Memory B cell (primary cell): ENCODE measurements at regions not wholly inside any gene's neighbourhood (a gene's known extent, or its start where the extent isn't known, plus 50 kb on each side); places are given as distances from the start of the nearest gene placed in this dataset.

Experiments
- ATAC-seq: fragments of 150-1000 bp; cut with Tn5 transposase; 2 replicates; pipeline ENCODE4 v1.10.0; 2021; ENCODE audit warnings: low read depth, mild to moderate bottlenecking, moderate library complexity
- DNase-seq, 2 donors: peaks; one replicate each; pipeline ENCODE4 v3.0.0; 2022; ENCODE audit warnings: low spot score in 2 of 2
- H3K27ac Mint-ChIP-seq: one replicate; pipeline ENCODE4 v1.8.0; 2022; ENCODE audit warnings: mild to moderate bottlenecking, moderate library complexity, mixed read lengths
- H3K27me3 Mint-ChIP-seq: one replicate; pipeline ENCODE4 v1.8.0; 2022; ENCODE audit warnings: mixed read lengths
- H3K36me3 Mint-ChIP-seq: one replicate; pipeline ENCODE4 v1.8.0; 2022; ENCODE audit warnings: mild to moderate bottlenecking, mixed read lengths
- H3K4me1 Mint-ChIP-seq: one replicate; pipeline ENCODE4 v1.8.0; 2022; ENCODE audit warnings: mixed read lengths
- H3K4me3 Mint-ChIP-seq: one replicate; pipeline ENCODE4 v1.8.0; 2022; ENCODE audit warnings: mild to moderate bottlenecking, moderate library complexity, mixed read lengths
- H3K9me3 Mint-ChIP-seq: one replicate; pipeline ENCODE4 v1.8.0; 2022; ENCODE audit warnings: mixed read lengths

GRCh38 chr16:79482011-79482410, 118.5 kb downstream of the MAF start:
- Mint-ChIP-seq H3K27me3 (peaks cover 8% of the 10 kb centered on the region), H3K9me3 (peaks cover 4% of the 10 kb centered on the region), H3K36me3 (no peaks in the 10 kb centered on the region), H3K4me1 (no peaks in the 10 kb centered on the region), H3K27ac (no peak overlapping the region), H3K4me3 (no peak overlapping the region)
- DNase-seq = no peak
- ATAC-seq = no peak

DNA sequence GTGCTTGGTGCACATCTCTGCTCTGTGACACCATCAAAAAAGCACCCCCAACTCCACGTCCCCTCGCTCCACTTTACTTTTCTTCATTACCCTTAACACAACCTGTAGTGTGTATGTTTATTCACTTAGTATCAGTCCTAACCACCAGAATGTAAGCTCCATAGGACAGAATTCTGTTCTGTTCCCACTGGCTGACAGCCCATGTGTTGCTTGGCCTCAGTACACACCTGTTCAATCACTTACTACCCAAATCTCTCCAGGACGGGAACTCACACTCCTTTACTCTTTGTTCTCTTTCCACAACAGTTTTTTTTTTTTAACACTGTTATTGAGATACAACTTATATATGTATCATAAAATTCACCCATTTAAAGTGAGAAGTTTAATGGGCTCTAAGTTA, 119.6 kb downstream of the MAF start:
- no peaks in the 10 kb centered on the region for H3K36me3 Mint-ChIP-seq
- DNase-seq (no peak), ATAC-seq (no peak)
- no peaks in the 10 kb centered on the region for H3K4me1 Mint-ChIP-seq
- no peak overlapping the region for H3K27ac Mint-ChIP-seq
- peaks cover 8% of the 10 kb centered on the region for H3K27me3 Mint-ChIP-seq
- peaks cover 4% of the 10 kb centered on the region for H3K9me3 Mint-ChIP-seq
- no peak overlapping the region for H3K4me3 Mint-ChIP-seq

GRCh38 chr16:79480056-79480455, 120.5 kb downstream of the MAF start:
- Mint-ChIP-seq H3K9me3 (peaks cover 4% of the 10 kb centered on the region), H3K4me3 (no peak overlapping the region), H3K27me3 (peaks cover 8% of the 10 kb centered on the region), H3K27ac (no peak overlapping the region), H3K4me1 (no peaks in the 10 kb centered on the region), H3K36me3 (no peaks in the 10 kb centered on the region)
- DNase-seq (no peak), ATAC-seq (no peak)

DNA sequence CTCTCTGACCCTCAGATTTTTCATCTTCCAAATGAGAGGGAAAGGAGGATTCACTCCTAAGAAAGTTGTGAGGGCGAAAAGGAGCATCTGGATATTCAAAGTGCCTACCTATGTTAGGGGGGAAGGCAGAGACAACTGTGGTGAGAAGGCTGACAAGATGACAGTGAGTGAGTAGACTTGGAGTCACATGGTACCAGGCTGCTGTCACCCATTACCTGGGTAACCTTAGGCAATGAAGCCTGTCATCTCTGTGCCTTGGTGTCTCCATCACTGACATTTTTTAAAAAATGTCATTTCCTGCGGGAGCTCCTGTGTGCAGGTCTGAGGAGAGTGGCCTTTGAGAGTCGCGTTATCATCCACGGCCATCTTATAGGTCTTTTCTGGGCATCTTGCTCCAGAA, 124.0 kb downstream of the MAF start:
- H3K27ac Mint-ChIP-seq = no peak overlapping the region
- no peak overlapping the region for H3K4me3 Mint-ChIP-seq
- no peak for ATAC-seq
- H3K4me1 Mint-ChIP-seq = no peaks in the 10 kb centered on the region
- H3K9me3 Mint-ChIP-seq = peaks cover 7% of the 10 kb centered on the region
- H3K36me3 Mint-ChIP-seq = no peaks in the 10 kb centered on the region
- H3K27me3 Mint-ChIP-seq = peaks cover 7% of the 10 kb centered on the region
- no peak for DNase-seq

- H3K9me3 Mint-ChIP-seq = peaks cover 4% of the 10 kb centered on the region
- H3K4me3 Mint-ChIP-seq = no peak overlapping the region
- no peak overlapping the region for H3K27ac Mint-ChIP-seq
- no peak for ATAC-seq
- H3K36me3 Mint-ChIP-seq = no peaks in the 10 kb centered on the region
- H3K27me3 Mint-ChIP-seq = peaks cover 3% of the 10 kb centered on the region
- no peak for DNase-seq
- no peaks in the 10 kb centered on the region for H3K4me1 Mint-ChIP-seq
These were observed 124.7 kb downstream of the MAF start for GRCh38 chr16:79475841-79476240.

DNA sequence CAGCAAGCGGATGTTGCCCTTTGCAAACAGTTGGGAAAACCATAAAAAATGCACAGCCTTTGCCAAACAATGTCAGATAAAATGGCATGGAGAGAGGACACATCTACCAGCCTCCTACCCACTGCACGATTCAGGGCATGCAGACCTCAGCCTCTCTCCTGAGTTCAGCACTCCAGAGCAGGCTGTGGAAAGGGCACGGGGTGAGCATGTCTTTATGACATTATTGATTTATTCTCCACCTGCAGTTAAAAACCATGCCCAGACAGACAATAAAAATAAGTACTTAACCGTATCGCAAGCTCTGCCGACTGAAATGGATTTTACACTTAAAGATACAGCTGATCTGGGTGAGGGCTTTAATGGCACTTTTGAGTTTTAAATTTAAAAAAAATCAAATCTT, 127.1 kb downstream of the MAF start:
- Mint-ChIP-seq H3K27me3 (peaks cover 3% of the 10 kb centered on the region), H3K4me3 (no peak overlapping the region), H3K9me3 (peaks cover 4% of the 10 kb centered on the region), H3K36me3 (no peaks in the 10 kb centered on the region), H3K27ac (no peak overlapping the region), H3K4me1 (no peaks in the 10 kb centered on the region)
- ATAC-seq (no peak), DNase-seq (no peak)

GRCh38 chr16:79472426-79472825, 128.1 kb downstream of the MAF start:
- Mint-ChIP-seq H3K27me3 (peaks cover 3% of the 10 kb centered on the region), H3K9me3 (peaks cover 4% of the 10 kb centered on the region)
- no peak for DNase-seq

DNA sequence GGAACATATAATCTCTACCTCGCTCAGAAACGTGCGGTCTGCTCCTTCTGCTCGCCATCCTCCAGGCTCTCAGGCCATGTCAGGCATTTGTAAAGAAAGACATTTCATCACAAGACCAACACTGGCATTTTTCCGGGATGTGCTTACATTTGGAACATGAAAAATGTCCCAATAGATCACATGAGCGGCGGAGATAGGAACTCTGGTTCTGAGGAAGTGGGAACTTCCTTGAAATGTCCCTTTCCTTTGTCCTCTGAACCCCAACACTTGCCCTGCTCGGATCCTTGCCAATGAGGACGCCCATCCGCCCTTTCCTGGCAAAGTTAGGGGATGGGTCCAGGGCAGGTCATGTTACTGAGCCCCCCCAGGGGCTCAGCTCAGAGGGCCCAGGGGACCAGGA, 130.5 kb downstream of the MAF start:
- ATAC-seq = no peak
- DNase-seq = no peak
- peaks cover 6% of the 10 kb centered on the region for H3K27me3 Mint-ChIP-seq
- H3K4me1 Mint-ChIP-seq = no peaks in the 10 kb centered on the region
- no peak overlapping the region for H3K27ac Mint-ChIP-seq
- H3K4me3 Mint-ChIP-seq = no peak overlapping the region
- H3K9me3 Mint-ChIP-seq = peaks cover 4% of the 10 kb centered on the region
- no peaks in the 10 kb centered on the region for H3K36me3 Mint-ChIP-seq

More at GRCh38 chr16:79472426-79472825, 128.1 kb downstream of the MAF start:
- H3K4me3 Mint-ChIP-seq = no peak overlapping the region
- H3K36me3 Mint-ChIP-seq = no peaks in the 10 kb centered on the region
- H3K4me1 Mint-ChIP-seq = no peaks in the 10 kb centered on the region
- no peak for ATAC-seq
- H3K27ac Mint-ChIP-seq = no peak overlapping the region

- Mint-ChIP-seq H3K4me3 (no peak overlapping the region), H3K4me1 (no peaks in the 10 kb centered on the region), H3K27me3 (peaks cover 4% of the 10 kb centered on the region), H3K9me3 (peaks cover 4% of the 10 kb centered on the region), H3K27ac (no peak overlapping the region), H3K36me3 (no peaks in the 10 kb centered on the region)
- ATAC-seq (no peak), DNase-seq (no peak)
These were observed 131.9 kb downstream of the MAF start for GRCh38 chr16:79468631-79469030.

GRCh38 chr16:79468121-79468552, 132.4 kb downstream of the MAF start:
- no peak overlapping the region for H3K27ac Mint-ChIP-seq
- H3K4me1 Mint-ChIP-seq = no peaks in the 10 kb centered on the region
- H3K27me3 Mint-ChIP-seq = peaks cover 4% of the 10 kb centered on the region
- DNase-seq (no peak), ATAC-seq (no peak)
- H3K9me3 Mint-ChIP-seq = peaks cover 4% of the 10 kb centered on the region
- no peaks in the 10 kb centered on the region for H3K36me3 Mint-ChIP-seq
- H3K4me3 Mint-ChIP-seq = no peak overlapping the region

- no peak for ATAC-seq
- Mint-ChIP-seq H3K4me3 (no peak overlapping the region), H3K4me1 (no peaks in the 10 kb centered on the region), H3K27me3 (peaks cover 5% of the 10 kb centered on the region), H3K36me3 (no peaks in the 10 kb centered on the region), H3K27ac (no peak overlapping the region), H3K9me3 (no peaks in the 10 kb centered on the region)
- DNase-seq = no peak
These were observed 134.4 kb downstream of the MAF start for GRCh38 chr16:79466111-79466510.

DNA sequence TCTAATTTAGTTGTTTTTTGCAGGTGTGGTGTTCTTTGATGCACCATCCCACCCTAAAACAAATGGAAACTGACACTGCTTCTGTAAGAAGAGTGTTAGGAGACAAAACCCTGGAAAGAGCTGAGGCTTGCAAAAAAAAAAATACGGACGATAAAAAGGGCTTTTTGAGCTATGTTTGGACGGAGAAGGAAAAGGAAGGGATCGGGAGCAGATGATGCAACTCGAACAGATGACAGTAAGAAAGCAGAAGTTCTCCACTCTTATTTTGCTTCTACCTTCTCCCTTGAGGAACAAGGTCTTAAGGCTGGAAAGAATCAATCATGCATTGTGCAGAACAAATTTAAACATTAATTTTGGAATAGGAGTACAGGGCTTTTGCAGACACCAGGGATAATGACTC, 136.7 kb downstream of the MAF start:
- no peaks in the 10 kb centered on the region for H3K4me1 Mint-ChIP-seq
- no peak for DNase-seq
- no peak for ATAC-seq
- H3K27ac Mint-ChIP-seq = no peak overlapping the region
- no peaks in the 10 kb centered on the region for H3K36me3 Mint-ChIP-seq
- no peak overlapping the region for H3K4me3 Mint-ChIP-seq
- H3K9me3 Mint-ChIP-seq = no peaks in the 10 kb centered on the region
- H3K27me3 Mint-ChIP-seq = peaks cover 7% of the 10 kb centered on the region

GRCh38 chr16:79456036-79456435, 144.5 kb downstream of the MAF start:
- Mint-ChIP-seq H3K27me3 (peaks cover 2% of the 10 kb centered on the region), H3K36me3 (no peaks in the 10 kb centered on the region), H3K9me3 (no peaks in the 10 kb centered on the region), H3K4me1 (no peaks in the 10 kb centered on the region), H3K27ac (no peak overlapping the region), H3K4me3 (no peak overlapping the region)
- ATAC-seq = no peak
- DNase-seq = no peak

DNA sequence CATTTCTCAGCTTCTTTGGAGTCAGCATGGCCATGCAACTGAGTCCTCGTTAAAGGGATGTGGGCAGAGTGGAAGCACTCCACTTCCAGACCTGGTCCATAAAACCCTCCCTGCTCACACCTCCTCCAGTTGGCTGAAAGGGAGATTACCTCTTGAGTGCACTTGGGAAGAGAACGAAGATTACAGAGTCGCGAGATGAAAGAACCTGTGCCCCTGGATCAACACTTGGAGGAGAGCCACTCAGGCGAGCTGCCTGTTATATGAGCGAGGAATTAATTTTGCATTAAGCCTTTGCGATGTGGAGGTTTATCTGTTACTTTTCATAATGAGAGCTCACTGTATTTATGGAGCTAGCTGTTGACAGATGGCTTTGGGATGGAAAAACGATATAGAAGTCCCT, 147.9 kb downstream of the MAF start:
- ATAC-seq (no peak), DNase-seq (no peak)
- Mint-ChIP-seq H3K27me3 (no peaks in the 10 kb centered on the region), H3K36me3 (no peaks in the 10 kb centered on the region), H3K4me1 (no peaks in the 10 kb centered on the region), H3K4me3 (no peak overlapping the region), H3K27ac (no peak overlapping the region), H3K9me3 (no peaks in the 10 kb centered on the region)

DNA sequence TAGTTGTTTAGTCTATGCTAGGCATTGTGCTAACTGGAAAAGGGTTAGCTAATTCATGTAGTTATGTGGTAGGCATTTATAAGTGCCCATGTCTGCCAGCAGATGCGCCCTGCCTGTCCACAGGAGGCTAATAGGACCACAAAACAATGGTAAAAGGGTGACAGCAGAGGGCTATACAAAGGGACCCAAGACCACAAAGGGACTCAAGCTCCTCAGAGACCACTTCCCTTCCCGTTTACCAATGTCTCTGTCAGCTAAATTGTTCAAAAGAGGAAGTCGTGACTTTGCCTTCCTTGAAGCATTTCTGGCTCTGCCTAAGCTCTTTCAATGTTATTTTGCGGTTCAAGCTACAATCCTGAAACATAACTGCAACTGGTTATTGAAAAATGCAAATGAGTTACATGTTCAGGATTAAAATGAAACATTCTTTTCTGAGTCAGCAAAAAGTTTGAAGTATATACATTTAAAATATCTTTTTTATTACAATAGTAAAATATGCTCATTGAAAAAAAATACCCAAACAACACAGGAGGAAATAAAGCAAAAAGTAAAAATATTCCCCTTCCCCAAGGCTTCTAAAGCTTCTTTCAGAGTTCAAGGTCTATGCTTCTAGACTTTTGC, 149.2 kb downstream of the MAF start:
- H3K4me1 Mint-ChIP-seq = no peaks in the 10 kb centered on the region
- H3K36me3 Mint-ChIP-seq = no peaks in the 10 kb centered on the region
- no peaks in the 10 kb centered on the region for H3K27me3 Mint-ChIP-seq
- no peak overlapping the region for H3K27ac Mint-ChIP-seq
- H3K4me3 Mint-ChIP-seq = no peak overlapping the region
- ATAC-seq (no peak), DNase-seq (no peak)
- peaks cover 1% of the 10 kb centered on the region for H3K9me3 Mint-ChIP-seq
